Uterus (tissue), 3 donors: ENCODE measurements at regions not wholly inside any gene's neighbourhood (a gene's known extent, or its start where the extent isn't known, plus 50 kb on each side); places are given as distances from the start of the nearest gene placed in this dataset.

ENCODE experiments used
- DNase-seq, 2 donors: peaks; one replicate each; pipeline ENCODE4 v3.0.0-alpha.2; 2019 to 2020
- H3K27ac ChIP-seq, 2 donors: fragments of 200-600 bp; sonication (generic); 1 replicate in 1 of 2; 2 replicates in 1 of 2; pipeline ENCODE4 v1.5.1; 2016 to 2018
- H3K27me3 ChIP-seq, 2 donors: fragments of 200-600 bp; sonication (generic); one replicate each; pipeline ENCODE4 v1.5.1; 2018 to 2019; ENCODE audit warnings: control low read depth in 1 of 2
- H3K36me3 ChIP-seq, 2 donors: fragments of 200-600 bp; sonication (generic); one replicate each; pipeline ENCODE4 v1.5.1; 2019; ENCODE audit warnings: control low read depth in 1 of 2
- H3K4me1 ChIP-seq, 2 donors: fragments of 200-600 bp; sonication (generic); one replicate each; pipeline ENCODE4 v1.5.1; 2018 to 2019; ENCODE audit warnings: control low read depth in 1 of 2
- H3K4me3 ChIP-seq, 2 donors: fragments of 200-600 bp; sonication (generic); 1 replicate in 1 of 2; 2 replicates in 1 of 2; pipeline ENCODE4 v1.5.1; 2018 to 2019; ENCODE audit warnings: mild to moderate bottlenecking in 1 of 2
- H3K9me3 ChIP-seq, 2 donors: fragments of 200-600 bp; sonication (generic); one replicate each; pipeline ENCODE4 v1.5.1; 2019; ENCODE audit warnings: control low read depth in 1 of 2
- POLR2A ChIP-seq, 2 donors: fragments of 450-650 bp; IDR thresholded peaks; one replicate each; pipeline ENCODE4 v1.6.1; 2016; ENCODE audit warnings: antibody characterized with exemption in 2 of 2, mild to moderate bottlenecking in 1 of 2, moderate library complexity in 1 of 2
- intact Hi-C: fragments of 100-400 bp; cut with DNase I; formaldehyde crosslinking; loops from one replicate; pipeline ENCODE4 v1.15.1; 2023; ENCODE audit warnings: low total_unique reads
- TF ChIP-seq, protein P1 (sequence below), 4 experiments: fragments of 200-600 bp in 2 of 4; fragments of 450-650 bp in 2 of 4; sonication (generic) in 2 of 4; IDR thresholded peaks; one replicate each; pipeline ENCODE4 v1.5.1; 2016 to 2019; ENCODE audit warnings: antibody characterized with exemption in 4 of 4, mild to moderate bottlenecking in 2 of 4, moderate library complexity in 1 of 4
- donor health status: DM: yes; HTN: yes; CAD: no.

DNA sequence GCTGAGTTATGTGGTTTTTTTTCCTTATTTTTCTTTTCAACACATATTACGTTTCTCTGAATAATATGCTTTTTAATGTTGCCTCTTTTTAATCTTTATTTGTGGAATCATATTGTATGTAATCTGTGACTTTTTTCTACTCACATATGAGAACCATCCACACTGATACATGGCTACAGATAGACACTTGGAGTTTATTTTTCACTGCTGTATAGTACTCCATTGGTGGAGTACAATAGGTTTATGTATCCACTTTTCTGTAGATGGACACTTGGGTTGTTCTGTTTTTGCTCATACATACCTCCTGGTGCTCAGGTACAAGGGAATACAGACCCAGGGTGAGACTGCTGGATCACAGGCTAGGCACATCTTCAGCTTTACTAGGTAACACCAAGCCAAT is 71.5 kb upstream of the ERG start:
- DNase-seq, result no peak
- intact Hi-C loops, result no loop called here
- TF ChIP-seq POLR2A (IDR thresholded peaks at IDR 0.05), result no peak
- TF ChIP-seq, protein P1, sequence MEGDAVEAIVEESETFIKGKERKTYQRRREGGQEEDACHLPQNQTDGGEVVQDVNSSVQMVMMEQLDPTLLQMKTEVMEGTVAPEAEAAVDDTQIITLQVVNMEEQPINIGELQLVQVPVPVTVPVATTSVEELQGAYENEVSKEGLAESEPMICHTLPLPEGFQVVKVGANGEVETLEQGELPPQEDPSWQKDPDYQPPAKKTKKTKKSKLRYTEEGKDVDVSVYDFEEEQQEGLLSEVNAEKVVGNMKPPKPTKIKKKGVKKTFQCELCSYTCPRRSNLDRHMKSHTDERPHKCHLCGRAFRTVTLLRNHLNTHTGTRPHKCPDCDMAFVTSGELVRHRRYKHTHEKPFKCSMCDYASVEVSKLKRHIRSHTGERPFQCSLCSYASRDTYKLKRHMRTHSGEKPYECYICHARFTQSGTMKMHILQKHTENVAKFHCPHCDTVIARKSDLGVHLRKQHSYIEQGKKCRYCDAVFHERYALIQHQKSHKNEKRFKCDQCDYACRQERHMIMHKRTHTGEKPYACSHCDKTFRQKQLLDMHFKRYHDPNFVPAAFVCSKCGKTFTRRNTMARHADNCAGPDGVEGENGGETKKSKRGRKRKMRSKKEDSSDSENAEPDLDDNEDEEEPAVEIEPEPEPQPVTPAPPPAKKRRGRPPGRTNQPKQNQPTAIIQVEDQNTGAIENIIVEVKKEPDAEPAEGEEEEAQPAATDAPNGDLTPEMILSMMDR (IDR thresholded peaks at IDR 0.05), result no peak
- Histone ChIP-seq H3K4me1 (no peaks in the 10 kb centered on the region), H3K27ac (no peak overlapping the region), H3K27me3 (no peaks in the 10 kb centered on the region), H3K9me3 (no peaks in the 10 kb centered on the region), H3K4me3 (no peak overlapping the region), H3K36me3 (no peaks in the 10 kb centered on the region)

DNA sequence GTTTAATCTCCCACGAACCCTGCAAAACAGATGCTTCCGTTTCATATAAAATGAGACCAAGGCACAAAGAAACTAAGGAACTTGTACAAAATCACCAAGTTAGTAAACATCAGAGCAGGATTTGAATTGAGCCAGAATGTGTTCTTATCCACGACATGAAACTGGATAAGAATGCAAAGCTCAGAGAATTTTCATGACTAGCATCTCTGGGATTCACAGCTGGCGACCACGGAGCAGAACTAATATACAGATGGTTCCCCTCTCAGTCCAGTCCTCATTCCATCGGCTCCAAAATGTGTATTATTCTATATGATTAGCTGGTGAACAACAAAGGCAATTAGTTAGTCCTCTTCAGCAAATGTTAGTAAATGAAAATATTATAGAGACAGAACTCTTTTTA is 72.3 kb upstream of the ERG start:
- no peak for TF ChIP-seq POLR2A (IDR thresholded peaks at IDR 0.05)
- TF ChIP-seq, protein P1 (IDR thresholded peaks at IDR 0.05), result no peak
- H3K4me1 ChIP-seq, result no peaks in the 10 kb centered on the region
- no peaks in the 10 kb centered on the region for H3K36me3 ChIP-seq
- H3K27ac ChIP-seq, result no peak overlapping the region
- H3K4me3 ChIP-seq, result no peak overlapping the region
- DNase-seq, result no peak
- intact Hi-C loops, result no loop called here
- no peaks in the 10 kb centered on the region for H3K9me3 ChIP-seq
- H3K27me3 ChIP-seq, result no peaks in the 10 kb centered on the region

DNA sequence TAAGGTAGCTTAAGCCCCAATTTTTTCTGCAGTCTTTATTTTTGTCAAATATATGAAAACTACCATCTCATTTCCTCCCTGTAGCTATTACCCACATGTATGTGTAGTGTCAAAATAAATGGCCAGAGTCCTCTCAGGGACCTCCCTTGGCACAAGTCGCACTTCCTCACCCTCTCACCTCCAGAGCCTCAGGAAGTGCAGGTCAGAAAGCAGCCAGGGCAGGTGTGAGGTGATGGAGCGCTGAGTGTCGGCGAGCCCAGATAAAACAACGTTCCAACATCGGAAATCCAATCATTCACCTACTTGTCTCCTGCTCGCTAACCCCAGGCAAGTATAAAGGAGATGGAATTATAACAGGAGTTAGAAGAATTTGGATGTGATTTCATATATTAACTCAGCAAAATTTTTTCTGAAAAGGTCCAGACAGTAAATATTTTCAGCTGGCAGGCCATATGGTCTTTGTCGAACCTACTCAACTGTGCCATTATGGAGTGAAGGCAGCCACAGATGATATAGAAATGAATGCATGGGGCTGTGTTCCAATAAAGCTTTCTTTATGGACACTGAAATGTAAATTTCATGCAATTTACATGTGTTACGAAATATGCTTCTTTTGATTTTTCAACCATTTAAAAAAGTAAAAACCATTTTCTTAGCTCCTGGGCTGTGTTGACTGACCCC is 76.8 kb upstream of the ERG start:
- no peak overlapping the region for H3K4me3 ChIP-seq
- H3K4me1 ChIP-seq, result no peaks in the 10 kb centered on the region
- no peaks in the 10 kb centered on the region for H3K9me3 ChIP-seq
- TF ChIP-seq POLR2A (IDR thresholded peaks at IDR 0.05), result no peak
- TF ChIP-seq, protein P1 (IDR thresholded peaks at IDR 0.05), result no peak
- no peaks in the 10 kb centered on the region for H3K27me3 ChIP-seq
- H3K36me3 ChIP-seq, result no peaks in the 10 kb centered on the region
- intact Hi-C loops, result no loop called here
- no peak for DNase-seq
- no peak overlapping the region for H3K27ac ChIP-seq

DNA sequence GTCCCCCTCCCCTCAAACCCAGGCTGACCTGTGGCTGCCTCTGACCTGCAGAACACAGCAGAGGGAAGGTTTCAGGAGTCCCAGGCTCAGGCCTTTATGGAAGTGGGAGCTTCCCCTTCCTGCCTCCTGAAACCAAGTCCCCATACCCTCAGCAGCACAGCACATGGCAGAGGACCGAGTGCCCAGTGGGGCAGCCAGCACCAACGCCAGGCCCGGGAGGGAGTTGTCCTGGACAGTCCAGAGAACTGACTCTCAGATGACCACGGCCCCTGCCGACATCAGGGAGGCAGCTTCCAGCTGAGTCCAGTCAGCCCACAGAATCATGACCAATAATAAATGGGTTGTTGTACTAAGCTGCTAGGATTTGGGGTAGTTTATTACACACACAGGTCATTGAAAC is 79.6 kb upstream of the ERG start:
- no peak overlapping the region for H3K27ac ChIP-seq
- no peak for DNase-seq
- intact Hi-C loops, result no loop called here

DNA sequence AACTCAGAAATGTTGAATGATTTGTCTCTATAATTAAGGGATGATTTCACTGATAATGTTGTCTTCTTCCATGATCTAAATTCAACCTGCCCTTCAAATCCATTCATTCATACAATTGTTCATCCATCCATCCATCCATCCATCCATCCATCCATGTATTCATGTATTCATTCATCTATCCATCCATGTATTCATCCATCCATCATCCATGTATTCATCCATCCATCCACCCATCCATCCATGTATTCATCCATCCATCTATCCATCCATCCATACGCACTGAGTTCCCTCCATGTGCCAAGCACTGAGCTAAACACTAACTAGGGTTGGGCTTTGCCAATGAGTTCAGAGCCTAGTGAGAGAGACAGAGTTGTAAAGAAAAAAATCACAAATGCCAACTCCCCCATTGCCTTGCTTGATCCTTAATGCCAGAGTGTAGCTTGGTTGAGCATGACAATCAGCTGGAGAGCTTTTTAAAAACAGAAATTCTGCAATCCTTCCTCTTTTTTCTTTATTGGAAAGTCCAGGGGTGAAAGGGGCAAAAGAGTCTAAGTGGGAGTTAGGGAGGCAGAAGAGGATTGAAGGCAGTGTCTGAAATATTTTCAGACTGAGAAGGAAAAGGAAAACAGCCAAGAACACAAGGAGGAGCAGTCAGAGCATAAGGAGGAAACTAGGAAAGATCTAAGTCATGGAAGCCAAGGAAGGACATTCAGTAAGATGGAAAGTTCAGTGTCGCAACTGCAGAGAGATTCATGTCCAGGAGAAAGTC is 92.4 kb upstream of the ERG start:
- no peaks in the 10 kb centered on the region for H3K27me3 ChIP-seq
- H3K9me3 ChIP-seq, result no peaks in the 10 kb centered on the region
- no peak overlapping the region for H3K4me3 ChIP-seq
- no peak for TF ChIP-seq POLR2A (IDR thresholded peaks at IDR 0.05)
- TF ChIP-seq, protein P1 (IDR thresholded peaks at IDR 0.05), result no peak
- H3K36me3 ChIP-seq, result no peaks in the 10 kb centered on the region
- DNase-seq, result no peak
- no peak overlapping the region for H3K27ac ChIP-seq
- no peaks in the 10 kb centered on the region for H3K4me1 ChIP-seq
- intact Hi-C loops, result no loop called here

More for the DNA sequence above, 79.6 kb upstream of the ERG start:
- Histone ChIP-seq H3K4me1 (no peaks in the 10 kb centered on the region), H3K27me3 (no peaks in the 10 kb centered on the region), H3K36me3 (no peaks in the 10 kb centered on the region), H3K4me3 (no peak overlapping the region), H3K9me3 (no peaks in the 10 kb centered on the region)
- no peak for TF ChIP-seq POLR2A (IDR thresholded peaks at IDR 0.05)
- TF ChIP-seq, protein P1 (IDR thresholded peaks at IDR 0.05), result no peak
